OCI-LY3 (cell line): ENCODE measurements at regions not wholly inside any gene's neighbourhood (a gene's known extent, or its start where the extent isn't known, plus 50 kb on each side); places are given as distances from the start of the nearest gene placed in this dataset.

Source experiments
- EZH2phosphoT487 ChIP-seq: fragments of 200-600 bp; shearing (Covaris generic); IDR thresholded peaks from 2 replicates; pipeline ENCODE4 v1.6.1; 2018; ENCODE audit warnings: antibody characterized with exemption, mixed run types, low read depth
- TF ChIP-seq, protein P1 (sequence below): fragments of 200-600, 300-600 bp; sonication (generic); IDR thresholded peaks from 2 replicates; pipeline ENCODE4 v1.5.1; 2014; ENCODE audit warnings: antibody characterized with exemption, low read length, low read depth

DNA sequence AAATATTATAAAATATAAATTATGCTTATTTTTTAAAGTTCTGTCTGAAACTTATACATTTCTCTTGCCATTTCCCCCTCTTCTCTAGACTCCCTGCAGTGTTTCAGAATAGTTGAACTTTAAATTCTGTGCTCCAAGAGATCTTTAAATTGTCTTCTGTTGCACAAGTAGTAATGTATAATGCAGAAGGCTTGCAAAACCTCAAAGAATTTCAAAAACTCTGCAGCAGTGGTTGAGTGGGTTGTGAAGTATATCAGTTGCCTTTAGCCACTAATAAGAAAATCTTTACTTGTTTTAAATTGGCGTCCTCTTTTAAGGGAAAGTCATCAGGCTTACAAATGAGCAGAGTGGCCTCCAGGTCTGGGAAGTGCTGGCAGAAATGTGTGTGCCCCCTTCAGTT, 1153.3 kb upstream of the PABPC4L start:
- TF ChIP-seq, protein P1, sequence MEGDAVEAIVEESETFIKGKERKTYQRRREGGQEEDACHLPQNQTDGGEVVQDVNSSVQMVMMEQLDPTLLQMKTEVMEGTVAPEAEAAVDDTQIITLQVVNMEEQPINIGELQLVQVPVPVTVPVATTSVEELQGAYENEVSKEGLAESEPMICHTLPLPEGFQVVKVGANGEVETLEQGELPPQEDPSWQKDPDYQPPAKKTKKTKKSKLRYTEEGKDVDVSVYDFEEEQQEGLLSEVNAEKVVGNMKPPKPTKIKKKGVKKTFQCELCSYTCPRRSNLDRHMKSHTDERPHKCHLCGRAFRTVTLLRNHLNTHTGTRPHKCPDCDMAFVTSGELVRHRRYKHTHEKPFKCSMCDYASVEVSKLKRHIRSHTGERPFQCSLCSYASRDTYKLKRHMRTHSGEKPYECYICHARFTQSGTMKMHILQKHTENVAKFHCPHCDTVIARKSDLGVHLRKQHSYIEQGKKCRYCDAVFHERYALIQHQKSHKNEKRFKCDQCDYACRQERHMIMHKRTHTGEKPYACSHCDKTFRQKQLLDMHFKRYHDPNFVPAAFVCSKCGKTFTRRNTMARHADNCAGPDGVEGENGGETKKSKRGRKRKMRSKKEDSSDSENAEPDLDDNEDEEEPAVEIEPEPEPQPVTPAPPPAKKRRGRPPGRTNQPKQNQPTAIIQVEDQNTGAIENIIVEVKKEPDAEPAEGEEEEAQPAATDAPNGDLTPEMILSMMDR = no peak
- no peak for TF ChIP-seq EZH2phosphoT487
